BE2C (cell line): ENCODE measurements at regions not wholly inside any gene's neighbourhood (a gene's known extent, or its start where the extent isn't known, plus 50 kb on each side); places are given as distances from the start of the nearest gene placed in this dataset.

Experiments
- DNase-seq: peaks from one replicate; pipeline ENCODE4 v3.0.0-alpha.2; 2020
- H3K27me3 ChIP-seq: fragments of 250-450 bp; sonication (Bioruptor Pico); 2 replicates; pipeline ENCODE4 v1.5.1; 2020; ENCODE audit warnings: mild to moderate bottlenecking
- H3K36me3 ChIP-seq: fragments of 250-450 bp; sonication (Bioruptor Pico); 2 replicates; pipeline ENCODE4 v1.5.1; 2020; ENCODE audit warnings: mild to moderate bottlenecking
- H3K4me1 ChIP-seq: fragments of 250-450 bp; sonication (Bioruptor Pico); 2 replicates; pipeline ENCODE4 v1.5.1; 2020
- H3K4me3 ChIP-seq: 2 replicates; pipeline ENCODE4 v1.5.1; 2011; ENCODE audit warnings: low read depth, low read length
- H3K9me3 ChIP-seq: fragments of 250-450 bp; sonication (Bioruptor Pico); 2 replicates; pipeline ENCODE4 v1.5.1; 2020
- TF ChIP-seq, protein P1 (sequence below): IDR thresholded peaks from 2 replicates; pipeline ENCODE4 v1.5.1; 2012; ENCODE audit warnings: mild to moderate bottlenecking, low read depth, low read length

DNA sequence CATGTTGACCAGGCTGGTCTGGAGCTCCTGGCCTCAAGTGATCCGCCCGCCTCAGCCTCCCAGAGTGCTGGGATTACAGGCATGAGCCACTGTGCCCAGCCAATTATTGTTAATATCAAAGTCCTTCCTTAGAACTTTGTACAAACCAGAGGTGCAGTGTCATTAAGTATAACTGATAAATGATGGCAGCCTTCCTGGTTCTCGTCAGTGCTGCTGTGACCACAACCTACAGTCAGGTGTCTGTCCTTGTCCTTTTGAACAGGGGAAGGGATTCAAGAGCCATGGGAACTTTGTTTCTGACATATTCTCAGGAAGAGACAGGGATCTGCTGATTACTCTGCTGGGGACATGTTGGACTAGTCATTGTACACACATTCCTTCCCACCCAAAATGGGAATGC is 103.2 kb upstream of the TIAM2 start:
- Histone ChIP-seq H3K36me3 (no peaks in the 10 kb centered on the region), H3K4me1 (no peaks in the 10 kb centered on the region), H3K4me3 (no peak overlapping the region), H3K9me3 (no peaks in the 10 kb centered on the region), H3K27me3 (no peaks in the 10 kb centered on the region)
- DNase-seq, result no peak
- TF ChIP-seq, protein P1, sequence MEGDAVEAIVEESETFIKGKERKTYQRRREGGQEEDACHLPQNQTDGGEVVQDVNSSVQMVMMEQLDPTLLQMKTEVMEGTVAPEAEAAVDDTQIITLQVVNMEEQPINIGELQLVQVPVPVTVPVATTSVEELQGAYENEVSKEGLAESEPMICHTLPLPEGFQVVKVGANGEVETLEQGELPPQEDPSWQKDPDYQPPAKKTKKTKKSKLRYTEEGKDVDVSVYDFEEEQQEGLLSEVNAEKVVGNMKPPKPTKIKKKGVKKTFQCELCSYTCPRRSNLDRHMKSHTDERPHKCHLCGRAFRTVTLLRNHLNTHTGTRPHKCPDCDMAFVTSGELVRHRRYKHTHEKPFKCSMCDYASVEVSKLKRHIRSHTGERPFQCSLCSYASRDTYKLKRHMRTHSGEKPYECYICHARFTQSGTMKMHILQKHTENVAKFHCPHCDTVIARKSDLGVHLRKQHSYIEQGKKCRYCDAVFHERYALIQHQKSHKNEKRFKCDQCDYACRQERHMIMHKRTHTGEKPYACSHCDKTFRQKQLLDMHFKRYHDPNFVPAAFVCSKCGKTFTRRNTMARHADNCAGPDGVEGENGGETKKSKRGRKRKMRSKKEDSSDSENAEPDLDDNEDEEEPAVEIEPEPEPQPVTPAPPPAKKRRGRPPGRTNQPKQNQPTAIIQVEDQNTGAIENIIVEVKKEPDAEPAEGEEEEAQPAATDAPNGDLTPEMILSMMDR, result no peak

DNA sequence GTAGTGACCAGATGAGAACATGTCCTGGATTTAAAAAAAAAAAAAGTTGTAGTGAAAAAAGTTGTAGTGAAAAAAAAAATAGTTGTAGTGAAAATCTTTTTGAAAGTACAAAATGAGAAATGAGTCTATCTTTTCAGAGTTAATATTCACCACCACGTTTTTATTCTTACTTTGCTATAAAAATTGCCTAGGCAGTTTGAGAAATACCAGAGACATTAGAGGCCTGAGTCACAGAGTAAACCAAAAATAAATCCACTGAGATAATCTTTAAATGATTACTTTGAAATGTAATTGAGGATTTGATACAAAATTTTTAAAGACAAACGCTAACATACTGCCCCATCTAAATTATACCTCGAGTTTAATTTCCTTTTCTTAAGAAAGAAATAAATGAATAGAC is 101.2 kb upstream of the TIAM2 start:
- Histone ChIP-seq H3K9me3 (no peaks in the 10 kb centered on the region), H3K36me3 (no peaks in the 10 kb centered on the region), H3K4me1 (no peaks in the 10 kb centered on the region), H3K27me3 (no peaks in the 10 kb centered on the region), H3K4me3 (no peak overlapping the region)
- DNase-seq, result no peak
- TF ChIP-seq, protein P1, result no peak

DNA sequence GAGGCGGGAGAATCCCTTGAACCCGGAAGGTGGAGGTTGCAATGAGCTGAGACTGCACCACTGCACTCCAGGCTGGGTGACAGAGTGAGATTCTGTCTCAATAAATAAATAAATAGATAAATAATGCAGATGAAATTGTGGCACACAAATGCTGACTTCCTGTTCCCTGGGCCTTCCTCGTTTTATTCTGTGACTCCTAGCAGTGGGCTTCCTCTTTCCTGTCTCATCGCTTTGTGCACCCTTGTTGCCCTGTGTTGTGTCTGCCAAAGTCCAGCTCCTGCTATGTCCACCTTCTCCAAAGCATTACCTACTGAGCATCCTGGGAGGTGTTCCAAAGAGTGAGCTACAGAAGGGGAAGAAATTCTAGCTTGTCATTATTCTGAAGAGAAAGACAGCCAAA is 100.2 kb upstream of the TIAM2 start:
- DNase-seq, result no peak
- Histone ChIP-seq H3K4me1 (no peaks in the 10 kb centered on the region), H3K4me3 (no peak overlapping the region), H3K9me3 (no peaks in the 10 kb centered on the region), H3K36me3 (no peaks in the 10 kb centered on the region), H3K27me3 (no peaks in the 10 kb centered on the region)
- TF ChIP-seq, protein P1, result no peak

DNA sequence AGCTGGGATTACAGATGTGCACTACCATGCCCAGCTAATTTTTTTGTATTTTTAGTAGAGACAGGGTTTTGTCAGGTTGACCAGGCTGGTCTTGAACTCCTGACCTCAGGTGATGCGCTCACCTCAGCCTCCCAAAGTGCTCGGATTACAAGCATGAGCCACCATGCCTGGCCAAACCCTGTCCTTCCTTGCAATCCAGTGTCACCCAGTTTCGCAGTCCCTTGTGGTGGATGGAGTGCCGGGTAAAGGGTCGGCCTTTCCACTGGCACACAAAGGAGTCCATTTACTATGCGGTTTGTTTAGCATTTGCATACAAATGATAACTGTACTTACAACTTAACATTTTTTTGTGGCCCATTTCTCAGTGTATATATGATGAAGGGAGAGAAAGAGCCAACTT is 99.3 kb upstream of the TIAM2 start:
- TF ChIP-seq, protein P1, result no peak
- Histone ChIP-seq H3K27me3 (no peaks in the 10 kb centered on the region), H3K4me1 (no peaks in the 10 kb centered on the region), H3K9me3 (no peaks in the 10 kb centered on the region), H3K36me3 (no peaks in the 10 kb centered on the region), H3K4me3 (no peak overlapping the region)
- no peak for DNase-seq

DNA sequence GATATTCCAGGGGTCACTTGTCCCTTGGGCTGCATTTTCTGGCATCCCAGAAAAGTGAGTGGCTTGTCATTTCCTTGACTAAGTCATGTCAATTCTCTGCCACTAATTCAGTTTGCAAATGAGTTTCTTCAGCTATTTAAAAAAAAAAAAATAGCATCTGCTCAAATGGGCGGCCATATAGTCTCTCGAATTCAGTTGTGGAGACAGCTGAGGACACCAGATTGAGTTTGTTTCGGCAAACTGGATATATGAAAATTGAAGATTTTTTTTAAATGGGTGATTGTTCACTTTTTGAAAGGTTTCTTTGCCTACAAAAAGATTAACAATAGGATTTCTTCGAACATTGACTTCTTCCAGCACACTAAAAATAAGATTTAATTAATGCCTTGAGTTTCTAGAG is 96.3 kb upstream of the TIAM2 start:
- H3K4me3 ChIP-seq, result no peak overlapping the region
- no peaks in the 10 kb centered on the region for H3K9me3 ChIP-seq
- no peaks in the 10 kb centered on the region for H3K27me3 ChIP-seq
- no peak for DNase-seq
- TF ChIP-seq, protein P1, result no peak
- peaks cover 6% of the 10 kb centered on the region for H3K4me1 ChIP-seq
- H3K36me3 ChIP-seq, result no peaks in the 10 kb centered on the region

DNA sequence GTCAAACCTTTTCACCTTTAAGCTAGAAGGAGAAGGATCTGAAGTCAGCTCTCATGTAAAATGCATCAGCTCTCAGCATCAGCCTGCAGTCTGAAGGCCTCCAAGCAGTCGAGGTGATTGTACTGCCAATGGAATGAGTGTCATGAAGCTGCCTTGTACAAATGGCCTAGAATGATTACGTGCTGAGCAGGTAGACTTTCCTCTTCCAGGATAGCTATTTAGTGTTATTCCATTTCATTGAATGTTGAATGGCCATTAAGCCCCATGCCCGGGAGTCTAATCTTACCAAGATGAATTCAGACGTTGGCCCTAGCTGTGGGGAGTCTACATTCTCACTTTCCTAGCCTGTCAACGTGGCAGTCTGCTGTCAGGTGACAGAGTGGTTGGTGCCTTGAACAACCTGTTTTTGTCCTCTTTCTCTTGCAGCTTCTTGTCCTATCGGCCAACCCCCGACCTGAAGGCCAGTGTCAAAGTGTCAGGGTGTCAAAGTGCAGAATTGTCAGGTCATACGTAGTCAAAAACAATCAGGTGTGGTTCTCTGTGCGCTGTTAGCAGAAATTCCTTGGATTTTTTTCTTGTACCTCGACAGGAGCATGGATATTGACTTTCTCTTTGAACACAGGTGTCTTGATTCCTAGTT is 95.2 kb upstream of the TIAM2 start:
- peaks cover 6% of the 10 kb centered on the region for H3K4me1 ChIP-seq
- H3K36me3 ChIP-seq, result no peaks in the 10 kb centered on the region
- H3K4me3 ChIP-seq, result no peak overlapping the region
- H3K9me3 ChIP-seq, result no peaks in the 10 kb centered on the region
- DNase-seq, result no peak
- no peaks in the 10 kb centered on the region for H3K27me3 ChIP-seq
- TF ChIP-seq, protein P1, result no peak
